ENCODE measurements at regions not wholly inside any gene's neighbourhood (a gene's known extent, or its start where the extent isn't known, plus 50 kb on each side); places are given as distances from the start of the nearest gene placed in this dataset.

GRCh38 chr14:82298811-82299210 lies 765.2 kb upstream of the SEL1L start:
- Histone ChIP-seq H3K4me3 (no peak overlapping the region), H3K36me3 (no peaks in the 10 kb centered on the region), H3K4me1 (no peaks in the 10 kb centered on the region), H3K27me3 (no peaks in the 10 kb centered on the region), H3K27ac (no peak overlapping the region), H3K9me3 (no peaks in the 10 kb centered on the region)
- intact Hi-C loops (cut with DNase I), result no loop called here
- TF ChIP-seq POLR2A (IDR thresholded peaks at IDR 0.05), result no peak
- TF ChIP-seq, protein P1, sequence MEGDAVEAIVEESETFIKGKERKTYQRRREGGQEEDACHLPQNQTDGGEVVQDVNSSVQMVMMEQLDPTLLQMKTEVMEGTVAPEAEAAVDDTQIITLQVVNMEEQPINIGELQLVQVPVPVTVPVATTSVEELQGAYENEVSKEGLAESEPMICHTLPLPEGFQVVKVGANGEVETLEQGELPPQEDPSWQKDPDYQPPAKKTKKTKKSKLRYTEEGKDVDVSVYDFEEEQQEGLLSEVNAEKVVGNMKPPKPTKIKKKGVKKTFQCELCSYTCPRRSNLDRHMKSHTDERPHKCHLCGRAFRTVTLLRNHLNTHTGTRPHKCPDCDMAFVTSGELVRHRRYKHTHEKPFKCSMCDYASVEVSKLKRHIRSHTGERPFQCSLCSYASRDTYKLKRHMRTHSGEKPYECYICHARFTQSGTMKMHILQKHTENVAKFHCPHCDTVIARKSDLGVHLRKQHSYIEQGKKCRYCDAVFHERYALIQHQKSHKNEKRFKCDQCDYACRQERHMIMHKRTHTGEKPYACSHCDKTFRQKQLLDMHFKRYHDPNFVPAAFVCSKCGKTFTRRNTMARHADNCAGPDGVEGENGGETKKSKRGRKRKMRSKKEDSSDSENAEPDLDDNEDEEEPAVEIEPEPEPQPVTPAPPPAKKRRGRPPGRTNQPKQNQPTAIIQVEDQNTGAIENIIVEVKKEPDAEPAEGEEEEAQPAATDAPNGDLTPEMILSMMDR (IDR thresholded peaks at IDR 0.05), result no peak
- ATAC-seq, result no peak
- no peak for DNase-seq

DNA sequence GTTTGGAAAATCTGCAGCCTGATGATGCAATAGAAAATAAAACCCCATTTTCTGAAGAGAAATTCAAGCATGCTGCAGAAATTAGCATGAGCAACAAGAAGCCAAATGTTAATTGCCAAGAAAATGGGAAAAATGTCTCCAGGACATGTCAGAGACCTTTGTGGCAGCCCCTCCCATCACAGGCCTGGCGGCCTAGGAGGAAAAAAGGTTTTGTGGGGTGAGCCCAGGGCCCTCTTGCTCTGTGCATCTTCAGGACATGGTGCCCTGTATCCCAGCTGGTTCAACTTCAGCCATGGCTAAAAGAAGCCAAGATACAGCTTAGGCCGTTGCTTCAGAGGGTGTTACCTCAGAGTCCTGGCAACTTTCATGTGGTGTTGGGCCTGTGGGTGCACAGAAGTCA lies 775.5 kb upstream of the SEL1L start:
- Histone ChIP-seq H3K4me3 (no peak overlapping the region), H3K9me3 (no peaks in the 10 kb centered on the region), H3K27me3 (no peaks in the 10 kb centered on the region), H3K4me1 (no peaks in the 10 kb centered on the region), H3K27ac (no peak overlapping the region), H3K36me3 (no peaks in the 10 kb centered on the region)
- no peak for TF ChIP-seq POLR2A (IDR thresholded peaks at IDR 0.05)
- TF ChIP-seq, protein P1 (IDR thresholded peaks at IDR 0.05), result no peak
- ATAC-seq (no peak), DNase-seq (no peak)
- intact Hi-C loops (cut with DNase I), result no loop called here
- WGBS (ENCODE audit: insufficient coverage, low coverage, low lambda C conversion rate, missing lambda C conversion rate), result 88% methylated on average over 1 of the region's 2 CpGs

DNA sequence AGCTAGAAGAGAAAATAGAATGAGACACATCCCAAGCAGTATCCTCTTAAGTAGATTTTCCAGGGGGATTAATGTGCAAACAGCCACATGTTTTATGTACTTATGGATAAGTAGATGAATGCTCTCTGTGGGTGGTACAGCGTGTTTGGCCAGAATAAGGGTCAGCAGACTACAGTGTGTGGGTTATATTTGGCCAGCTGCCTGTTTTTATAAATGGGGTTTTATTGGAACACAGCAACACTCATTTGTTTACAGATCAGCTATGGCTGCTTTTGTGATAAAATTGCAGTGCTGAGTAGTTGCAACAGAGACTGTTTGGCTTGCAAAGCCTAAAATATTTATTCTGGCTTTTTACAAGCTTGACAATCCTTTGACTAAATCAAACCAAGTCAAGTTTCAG lies 780.2 kb upstream of the SEL1L start:
- no peaks in the 10 kb centered on the region for H3K27me3 ChIP-seq
- intact Hi-C loops (cut with DNase I), result no loop called here
- H3K27ac ChIP-seq, result no peak overlapping the region
- H3K4me3 ChIP-seq, result no peak overlapping the region
- ATAC-seq (no peak), DNase-seq (no peak)
- no peaks in the 10 kb centered on the region for H3K36me3 ChIP-seq
- H3K9me3 ChIP-seq, result no peaks in the 10 kb centered on the region
- TF ChIP-seq POLR2A (IDR thresholded peaks at IDR 0.05), result no peak
- TF ChIP-seq, protein P1 (IDR thresholded peaks at IDR 0.05), result no peak
- WGBS (ENCODE audit: insufficient coverage, low coverage, low lambda C conversion rate, missing lambda C conversion rate), result 60% methylated on average over 1 of the region's 1 CpG
- H3K4me1 ChIP-seq, result no peaks in the 10 kb centered on the region

DNA sequence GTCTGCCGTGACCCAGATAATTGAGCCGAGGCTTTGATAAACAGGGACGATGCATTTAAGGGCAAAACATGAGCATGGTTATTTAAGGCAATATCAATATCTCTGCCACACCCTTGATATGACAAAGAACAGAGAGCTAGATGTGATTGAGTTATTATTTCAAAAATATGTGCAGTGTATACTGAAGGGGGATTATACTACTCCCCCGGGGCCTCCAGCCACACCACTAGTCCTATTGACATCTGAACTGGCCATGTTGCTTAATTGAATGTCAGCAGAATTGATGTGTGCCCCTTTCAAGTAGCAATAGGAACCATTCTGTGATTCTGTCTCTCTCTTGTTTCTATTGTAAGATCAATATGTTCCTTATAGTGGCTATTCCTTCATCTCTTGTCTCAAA lies 794.8 kb upstream of the SEL1L start:
- Histone ChIP-seq H3K4me1 (no peaks in the 10 kb centered on the region), H3K27me3 (no peaks in the 10 kb centered on the region), H3K9me3 (peaks cover 0 to 4% (median 0%) of the 10 kb centered on the region in 4 donors), H3K27ac (no peak overlapping the region), H3K4me3 (no peak overlapping the region), H3K36me3 (no peaks in the 10 kb centered on the region)
- no peak for DNase-seq
- intact Hi-C loops (cut with DNase I), result no loop called here
- ATAC-seq, result no peak
- no peak for TF ChIP-seq POLR2A (IDR thresholded peaks at IDR 0.05)
- TF ChIP-seq, protein P1 (IDR thresholded peaks at IDR 0.05), result no peak
- WGBS (ENCODE audit: insufficient coverage, low coverage, low lambda C conversion rate, missing lambda C conversion rate), result 45% methylated on average over 4 of the region's 4 CpGs

DNA sequence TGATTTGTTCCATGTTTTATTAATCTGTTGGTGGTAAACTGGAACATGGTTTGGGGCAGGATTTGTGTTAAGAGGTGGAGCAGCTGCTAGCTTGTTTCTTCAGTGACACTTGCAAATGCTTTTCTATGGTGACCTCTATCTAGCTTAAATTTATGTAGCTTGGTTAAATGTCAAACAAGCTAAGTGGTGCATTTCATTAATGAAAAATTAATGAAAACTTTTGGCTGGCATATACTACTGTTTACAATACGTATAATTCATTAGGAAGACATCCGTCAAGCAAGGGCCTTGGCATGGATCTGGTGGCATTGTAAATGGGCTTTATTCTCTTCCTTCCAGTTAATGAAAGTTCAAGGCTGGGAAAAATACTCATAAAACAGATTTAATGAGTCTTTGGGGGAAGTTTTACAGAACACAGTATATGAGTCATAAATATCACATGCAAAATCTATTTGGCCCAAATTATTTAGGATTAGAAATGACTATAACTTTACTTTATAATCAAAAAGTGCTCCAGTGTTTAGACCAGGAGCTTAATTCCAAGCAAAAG lies 807.7 kb upstream of the SEL1L start:
- H3K4me1 ChIP-seq, result no peaks in the 10 kb centered on the region
- H3K9me3 ChIP-seq, result no peaks in the 10 kb centered on the region
- no peak for DNase-seq
- no peak overlapping the region for H3K27ac ChIP-seq
- no peaks in the 10 kb centered on the region for H3K27me3 ChIP-seq
- intact Hi-C loops (cut with DNase I), result no loop called here
- no peak for ATAC-seq
- H3K4me3 ChIP-seq, result no peak overlapping the region
- 64% methylated on average over 2 of the region's 2 CpGs for WGBS (ENCODE audit: insufficient coverage, low coverage, low lambda C conversion rate, missing lambda C conversion rate)
- no peak for TF ChIP-seq POLR2A (IDR thresholded peaks at IDR 0.05)
- TF ChIP-seq, protein P1 (IDR thresholded peaks at IDR 0.05), result no peak
- H3K36me3 ChIP-seq, result no peaks in the 10 kb centered on the region
